ENCODE measurements at regions not wholly inside any gene's neighbourhood (a gene's known extent, or its start where the extent isn't known, plus 50 kb on each side); places are given as distances from the start of the nearest gene placed in this dataset.

GRCh38 chr2:37469126-37469525 lies 124.7 kb downstream of the QPCT start:
- no peak for TF ChIP-seq CTCF (conservative IDR thresholded peaks at IDR 0.05; ENCODE audit: low read length)
- TF ChIP-seq EZH2phosphoT487 (IDR thresholded peaks at IDR 0.05; ENCODE audit: borderline replicate concordance, low read depth, low read length) = no peak
